GM12891 (cell line): ENCODE measurements at regions not wholly inside any gene's neighbourhood (a gene's known extent, or its start where the extent isn't known, plus 50 kb on each side); places are given as distances from the start of the nearest gene placed in this dataset.

Experiments used
- POLR2A ChIP-seq: IDR thresholded peaks from 2 replicates; pipeline ENCODE4 v1.6.1; 2011; ENCODE audit warnings: low read depth, low read length, control low read depth
- POLR2AphosphoS5 ChIP-seq: IDR thresholded peaks from 2 replicates; pipeline ENCODE4 v1.6.1; 2011; ENCODE audit warnings: low read depth, low read length, control low read depth
- POU2F2 ChIP-seq: IDR thresholded peaks from 2 replicates; pipeline ENCODE4 v1.6.1; 2011; ENCODE audit warnings: low read depth, mild to moderate bottlenecking, control low read depth, low read length, moderate library complexity
- SPI1 ChIP-seq: IDR thresholded peaks from 2 replicates; pipeline ENCODE4 v1.6.1; 2011; ENCODE audit warnings: low read depth, low read length, control low read depth
- TAF1 ChIP-seq: IDR thresholded peaks from 2 replicates; pipeline ENCODE4 v1.6.1; 2011; ENCODE audit warnings: low read depth, low read length, control low read depth

GRCh38 chr3:40620151-40620550, 95.4 kb downstream of the ZNF621 start:
- TF ChIP-seq POLR2A (no peak), SPI1 (no peak), POLR2AphosphoS5 (no peak), TAF1 (no peak), POU2F2 (no peak)
